CD4-positive, alpha-beta T cell (primary cell): ENCODE measurements at regions not wholly inside any gene's neighbourhood (a gene's known extent, or its start where the extent isn't known, plus 50 kb on each side); places are given as distances from the start of the nearest gene placed in this dataset.

Experiments
- ATAC-seq: fragments of 200-7000 bp; cut with Tn5 transposase; one replicate; pipeline ENCODE4 v1.10.0; 2022; ENCODE audit warnings: mild to moderate bottlenecking; ENCODE audit not compliant: poor library complexity
- CTCF ChIA-PET: fragments of 350-600 bp; sonication (Branson Sonifier 250); formaldehyde crosslinking; loops from one replicate; lab custom pipeline; 2021; ENCODE audit warnings: antibody characterized with exemption, inconsistent platforms; lab: Charles Lee
- POLR2A ChIA-PET: fragments of 350-600 bp; sonication (Branson Sonifier 250); formaldehyde crosslinking; loops from one replicate; lab custom pipeline; 2021; ENCODE audit warnings: antibody characterized with exemption, inconsistent platforms; lab: Charles Lee
- DNase-seq, 14 experiments: peaks; one replicate each; pipeline ENCODE4 v3.0.0-alpha.2; 2013 to 2020; ENCODE audit warnings: mixed read lengths in 2 of 14
- H3K27ac ChIP-seq, 2 donors: one replicate each; pipeline versions ENCODE4 v1.5.1 to v1.7.0; 2013; ENCODE audit warnings: low read length in 2 of 2, low read depth in 1 of 2, mild to moderate bottlenecking in 1 of 2
- H3K27me3 ChIP-seq, 2 experiments: 1 replicate in 1 of 2; 2 replicates in 1 of 2; pipeline versions ENCODE4 v1.6.1 to v1.7.0; 2013; ENCODE audit warnings: low read length in 2 of 2, control low read depth in 1 of 2, mild to moderate bottlenecking in 1 of 2, moderate library complexity in 1 of 2; ENCODE audit not compliant: insufficient read depth in 2 of 2, control insufficient read depth in 1 of 2
- H3K36me3 ChIP-seq: one replicate; pipeline ENCODE4 v1.6.1; 2013; ENCODE audit warnings: low read length, control low read depth; ENCODE audit not compliant: insufficient read depth
- H3K4me1 ChIP-seq: one replicate; pipeline ENCODE4 v1.6.1; 2013; ENCODE audit warnings: low read length, control low read depth; ENCODE audit not compliant: insufficient read depth
- H3K4me3 ChIP-seq: one replicate; pipeline ENCODE4 v1.5.1; 2013; ENCODE audit warnings: mild to moderate bottlenecking, low read length, moderate library complexity
- H3K9me3 ChIP-seq, 2 experiments: 1 replicate in 1 of 2; 2 replicates in 1 of 2; pipeline versions ENCODE4 v1.6.1 to v1.7.0; 2013; ENCODE audit warnings: low read length in 2 of 2, mild to moderate bottlenecking in 2 of 2, control low read depth in 1 of 2, moderate library complexity in 1 of 2; ENCODE audit not compliant: control insufficient read depth in 1 of 2, insufficient read depth in 1 of 2
- H3K27ac Mint-ChIP-seq: one replicate; pipeline ENCODE4 v1.8.0; 2020; ENCODE audit warnings: mixed read lengths
- H3K27me3 Mint-ChIP-seq: one replicate; pipeline ENCODE4 v1.8.0; 2021; ENCODE audit warnings: mixed read lengths
- H3K36me3 Mint-ChIP-seq: one replicate; pipeline ENCODE4 v1.8.0; 2021; ENCODE audit warnings: low read depth, mixed read lengths
- H3K4me1 Mint-ChIP-seq: one replicate; pipeline ENCODE4 v1.8.0; 2021; ENCODE audit warnings: low read depth, mixed read lengths
- H3K4me3 Mint-ChIP-seq: one replicate; pipeline ENCODE4 v1.8.0; 2020; ENCODE audit warnings: mild to moderate bottlenecking, mixed read lengths
- H3K9me3 Mint-ChIP-seq: one replicate; pipeline ENCODE4 v1.8.0; 2020; ENCODE audit warnings: mixed read lengths
- CTCF ChIP-seq: fragments of 200-600 bp; IDR thresholded peaks from one replicate; pipeline ENCODE4 v1.8.0; 2022; ENCODE audit warnings: antibody characterized with exemption, mild to moderate bottlenecking
- intact Hi-C, 2 experiments: fragments of 100-400 bp; cut with DNase I in 1 of 2; cut with micrococcal nuclease in 1 of 2; formaldehyde crosslinking; loops; one replicate each; pipeline versions ENCODE4 v1.15.1 to v1.9.0; 2023 to 2025; cut with DNase I, micrococcal nuclease

GRCh38 chr14:53496668-53497067, 343.5 kb upstream of the DDHD1 start:
- Histone ChIP-seq H3K4me3 (no peak overlapping the region), H3K4me1 (no peaks in the 10 kb centered on the region), H3K27me3 (no peaks in the 10 kb centered on the region), H3K27ac (no peak overlapping the region), H3K9me3 (no peaks in the 10 kb centered on the region), H3K36me3 (no peaks in the 10 kb centered on the region)
- ATAC-seq (no peak), DNase-seq (no peak)
- H3K9me3 Mint-ChIP-seq: peaks cover 3% of the 10 kb centered on the region
- no peak overlapping the region for H3K4me3 Mint-ChIP-seq
- no peaks in the 10 kb centered on the region for H3K27me3 Mint-ChIP-seq
- intact Hi-C loops: no loop called here
- no peaks in the 10 kb centered on the region for H3K4me1 Mint-ChIP-seq
- no peaks in the 10 kb centered on the region for H3K36me3 Mint-ChIP-seq
- no peak for TF ChIP-seq CTCF
- CTCF ChIA-PET: no interaction called here
- H3K27ac Mint-ChIP-seq: no peak overlapping the region
- POLR2A ChIA-PET: no interaction called here

- intact Hi-C loops: no loop called here
- ChIA-PET POLR2A (no interaction called here), CTCF (no interaction called here)
- Mint-ChIP-seq H3K36me3 (no peaks in the 10 kb centered on the region), H3K4me1 (no peaks in the 10 kb centered on the region), H3K27me3 (no peaks in the 10 kb centered on the region), H3K9me3 (peaks cover 3% of the 10 kb centered on the region), H3K27ac (no peak overlapping the region), H3K4me3 (no peak overlapping the region)
- Histone ChIP-seq H3K4me1 (no peaks in the 10 kb centered on the region), H3K27me3 (no peaks in the 10 kb centered on the region), H3K9me3 (no peaks in the 10 kb centered on the region), H3K4me3 (no peak overlapping the region), H3K36me3 (no peaks in the 10 kb centered on the region), H3K27ac (no peak overlapping the region)
- DNase-seq (no peak), ATAC-seq (no peak)
- no peak for TF ChIP-seq CTCF
Observed at GRCh38 chr14:53495846-53496343, 342.8 kb upstream of the DDHD1 start.

GRCh38 chr14:53494587-53494986, 341.5 kb upstream of the DDHD1 start:
- Mint-ChIP-seq H3K4me3 (no peak overlapping the region), H3K4me1 (no peaks in the 10 kb centered on the region), H3K36me3 (no peaks in the 10 kb centered on the region), H3K27ac (no peak overlapping the region), H3K27me3 (no peaks in the 10 kb centered on the region), H3K9me3 (peaks cover 3% of the 10 kb centered on the region)
- ATAC-seq (no peak), DNase-seq (no peak)
- H3K4me3 ChIP-seq: no peak overlapping the region
- H3K4me1 ChIP-seq: no peaks in the 10 kb centered on the region
- no peak overlapping the region for H3K27ac ChIP-seq
- ChIA-PET POLR2A (no interaction called here), CTCF (interaction anchor here (0.6 kb wide), 1 partner anchor 10 kb away, joined by 3 read pairs; no protein-coding TSS in a partner anchor)
- intact Hi-C loops: no loop called here
- no peaks in the 10 kb centered on the region for H3K27me3 ChIP-seq
- TF ChIP-seq CTCF: no peak
- no peaks in the 10 kb centered on the region for H3K36me3 ChIP-seq
- no peaks in the 10 kb centered on the region for H3K9me3 ChIP-seq
